Keratinocyte (primary cell): ENCODE measurements at regions not wholly inside any gene's neighbourhood (a gene's known extent, or its start where the extent isn't known, plus 50 kb on each side); places are given as distances from the start of the nearest gene placed in this dataset.

Experiments
- DNase-seq: peaks from one replicate; pipeline ENCODE4 v3.0.0-alpha.2; 2011; ENCODE audit warnings: low read depth, missing footprints, low spot score
- FAIRE-seq: peaks from 2 replicates; lab custom pipeline; 2011; peaks lifted over from hg19 to GRCh38; lab: Jason Lieb, UNC
- H2AFZ ChIP-seq: 2 replicates; pipeline ENCODE4 v1.6.0; 2012; ENCODE audit warnings: low read length, control low read depth, inconsistent platforms; ENCODE audit not compliant: control insufficient read depth
- H3K27ac ChIP-seq: 2 replicates; pipeline ENCODE4 v1.5.1; 2011; ENCODE audit warnings: low read length; ENCODE audit not compliant: control insufficient read depth, insufficient read depth
- H3K27me3 ChIP-seq: 3 replicates; pipeline ENCODE4 v1.6.0; 2011; ENCODE audit warnings: low read length; ENCODE audit not compliant: control insufficient read depth, insufficient read depth; ENCODE audit errors: extremely low read depth
- H3K36me3 ChIP-seq, 2 experiments: 2 replicates in 1 of 2; 3 replicates in 1 of 2; pipeline ENCODE4 v1.5.1; 2011; ENCODE audit warnings: low read length in 2 of 2, mild to moderate bottlenecking in 1 of 2; ENCODE audit not compliant: control insufficient read depth in 2 of 2, insufficient read depth in 2 of 2; ENCODE audit errors: extremely low read depth in 1 of 2
- H3K4me1 ChIP-seq: 3 replicates; pipeline ENCODE4 v1.5.1; 2011; ENCODE audit warnings: low read length; ENCODE audit not compliant: control insufficient read depth, insufficient read depth; ENCODE audit errors: extremely low read depth
- H3K4me2 ChIP-seq: 3 replicates; pipeline ENCODE4 v1.6.0; 2011; ENCODE audit warnings: low read depth, low read length; ENCODE audit not compliant: control insufficient read depth, insufficient read depth; ENCODE audit errors: extremely low read depth
- H3K4me3 ChIP-seq, 3 experiments: fragments of 200-600 bp in 1 of 3; sonication (generic) in 1 of 3; 2 replicates in 2 of 3; 3 replicates in 1 of 3; pipeline ENCODE4 v1.5.1; 2011 to 2016; ENCODE audit warnings: low read length in 3 of 3, mild to moderate bottlenecking in 3 of 3, control low read depth in 2 of 3, inconsistent platforms in 1 of 3, low read depth in 1 of 3, mixed read lengths in 1 of 3, mixed run types in 1 of 3, moderate library complexity in 1 of 3; ENCODE audit not compliant: control insufficient read depth in 2 of 3, insufficient read depth in 2 of 3; ENCODE audit errors: extremely low read depth in 1 of 3
- H3K79me2 ChIP-seq: 2 replicates; pipeline ENCODE4 v1.6.0; 2012; ENCODE audit warnings: low read length; ENCODE audit not compliant: control insufficient read depth, insufficient read depth
- H3K9ac ChIP-seq: 3 replicates; pipeline ENCODE4 v1.6.0; 2011; ENCODE audit warnings: low read length; ENCODE audit not compliant: control insufficient read depth, insufficient read depth; ENCODE audit errors: extremely low read depth
- H3K9me1 ChIP-seq: 3 replicates; pipeline ENCODE4 v1.6.0; 2011; ENCODE audit warnings: low read length; ENCODE audit not compliant: control insufficient read depth, insufficient read depth; ENCODE audit errors: extremely low read depth
- H3K9me3 ChIP-seq: 2 replicates; pipeline ENCODE4 v1.5.1; 2012; ENCODE audit warnings: low read depth, low read length; ENCODE audit not compliant: control insufficient read depth
- H4K20me1 ChIP-seq: 3 replicates; pipeline ENCODE4 v1.6.0; 2011; ENCODE audit warnings: low read length; ENCODE audit not compliant: control insufficient read depth, insufficient read depth; ENCODE audit errors: extremely low read depth
- CTCF ChIP-seq, 3 experiments: IDR thresholded peaks in 1 of 3; conservative IDR thresholded peaks in 1 of 3; optimal IDR thresholded peaks in 1 of 3; 2 replicates in 2 of 3; 3 replicates in 1 of 3; pipeline versions ENCODE3 to v1.5.1; 2011; ENCODE audit warnings: low read length in 3 of 3, mild to moderate bottlenecking in 3 of 3, moderate library complexity in 2 of 3, control low read depth in 1 of 3, inconsistent platforms in 1 of 3; ENCODE audit not compliant: insufficient read depth in 2 of 3; ENCODE audit errors: extremely low read depth in 1 of 3
- EZH2 ChIP-seq: IDR thresholded peaks from one replicate; pipeline ENCODE4 v1.6.1; 2012; ENCODE audit warnings: inconsistent platforms, mild to moderate bottlenecking, low read length, moderate library complexity
- dilution Hi-C: fragments of 300-500 bp; cut with MboI; formaldehyde crosslinking; loops from one replicate; pipeline ENCODE4 v1.7.0; 2020; ENCODE audit warnings: low sequenced_read_pairs; ENCODE audit not compliant: extremely low pct_ligation_motif_present

- Histone ChIP-seq H3K27ac (no peak overlapping the region), H3K27me3 (no peaks in the 10 kb centered on the region), H3K79me2 (no peaks in the 10 kb centered on the region), H4K20me1 (no peaks in the 10 kb centered on the region), H3K4me2 (no peak overlapping the region), H3K9me3 (no peaks in the 10 kb centered on the region), H3K9me1 (no peaks in the 10 kb centered on the region), H3K4me1 (no peaks in the 10 kb centered on the region), H2AFZ (no peak overlapping the region), H3K36me3 (no peaks in the 10 kb centered on the region), H3K4me3 (no peak overlapping the region), H3K9ac (no peak overlapping the region)
- dilution Hi-C loops = no loop called here
- TF ChIP-seq CTCF (optimal IDR thresholded peaks at IDR 0.05 in 1 of 3, IDR thresholded peaks at IDR 0.05 in 1 of 3, conservative IDR thresholded peaks at IDR 0.05 in 1 of 3; ENCODE audit: extremely low read depth in 1 of 3, insufficient read depth in 2 of 3, low read length in 3 of 3) (no peak), EZH2 (no peak)
- DNase-seq = no peak
- no peak for FAIRE-seq
Measured at GRCh38 chr7:11300241-11300640, 326.6 kb downstream of the PHF14 start.

- Histone ChIP-seq H3K79me2 (no peaks in the 10 kb centered on the region), H3K9me1 (no peaks in the 10 kb centered on the region), H3K4me1 (no peaks in the 10 kb centered on the region), H3K27ac (no peak overlapping the region), H3K27me3 (no peaks in the 10 kb centered on the region), H4K20me1 (no peaks in the 10 kb centered on the region), H3K4me2 (no peak overlapping the region), H3K9ac (no peak overlapping the region), H3K36me3 (no peaks in the 10 kb centered on the region), H3K4me3 (no peak overlapping the region), H2AFZ (no peak overlapping the region), H3K9me3 (no peaks in the 10 kb centered on the region)
- DNase-seq (no peak), FAIRE-seq (no peak)
- TF ChIP-seq CTCF (optimal IDR thresholded peaks at IDR 0.05 in 1 of 3, IDR thresholded peaks at IDR 0.05 in 1 of 3, conservative IDR thresholded peaks at IDR 0.05 in 1 of 3; ENCODE audit: extremely low read depth in 1 of 3, insufficient read depth in 2 of 3, low read length in 3 of 3) (no peak), EZH2 (no peak)
- dilution Hi-C loops = no loop called here
Measured at GRCh38 chr7:11302121-11302520, 328.4 kb downstream of the PHF14 start.
